ENCODE measurements at regions not wholly inside any gene's neighbourhood (a gene's known extent, or its start where the extent isn't known, plus 50 kb on each side); places are given as distances from the start of the nearest gene placed in this dataset.

DNA sequence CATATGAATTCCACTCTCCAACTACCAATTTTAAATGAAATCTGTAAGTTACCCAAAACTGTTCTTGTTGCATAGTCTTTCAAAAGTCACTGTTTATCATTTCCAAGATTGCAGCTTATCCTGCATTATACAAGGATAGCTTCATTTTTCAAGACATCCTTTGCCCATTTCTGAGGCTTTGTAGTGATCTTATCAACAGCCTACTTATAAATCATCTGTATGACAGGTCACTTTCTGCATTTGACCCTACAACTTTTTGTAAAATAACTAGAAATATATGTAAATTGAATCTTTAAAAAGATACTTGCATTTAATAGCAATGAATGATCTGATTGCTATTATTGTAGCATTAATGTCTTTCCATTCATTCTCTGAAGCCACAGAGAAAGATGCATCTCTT lies 521.1 kb downstream of the UTRN start:
- Histone ChIP-seq H3K4me3 (replicated peaks in 1 of 3; ENCODE audit: insufficient read depth in 1 of 3, low read depth in 2 of 3, low read length in 3 of 3) (no peak overlapping the region), H3K79me2 (ENCODE audit: insufficient read depth, low read length) (no peaks in the 10 kb centered on the region), H2AFZ (ENCODE audit: low read length) (no peak overlapping the region), H3K9me3 (ENCODE audit: low read length) (no peaks in the 10 kb centered on the region), H4K20me1 (ENCODE audit: insufficient read depth, low read length) (no peaks in the 10 kb centered on the region), H3K4me1 (ENCODE audit: insufficient read depth, low read length) (no peaks in the 10 kb centered on the region), H3K4me2 (ENCODE audit: low read depth, low read length) (no peak overlapping the region), H3K9ac (ENCODE audit: insufficient read depth, low read depth, low read length) (no peak overlapping the region), H3K27ac (ENCODE audit: extremely low read length, insufficient read depth, low read length) (no peak overlapping the region), H3K36me3 (replicated peaks in 1 of 2; ENCODE audit: control insufficient read depth in 1 of 2, insufficient read depth in 2 of 2, low read length in 2 of 2) (peaks cover 5 to 42% of the 10 kb centered on the region in 2 experiments), H3K27me3 (ENCODE audit: control insufficient read depth in 1 of 2, insufficient read depth in 2 of 2, low read length in 2 of 2) (no peaks in the 10 kb centered on the region)
- ATAC-seq = no peak
- intact Hi-C loops (cut with micrococcal nuclease; ENCODE audit: unreplicated experiment) = no loop called here
- BruUV-seq (replicated peaks) = no TSS peak
- no peak for FAIRE-seq
- no peak for DNase-seq (ENCODE audit: low spot score)
- ChIA-PET CTCF (ENCODE audit: low intra/inter-chr PET ratio, low total read pairs) (no interaction called here), POLR2A (no interaction called here)
- in situ Hi-C loops (cut with HindIII; ENCODE audit: extremely low pct_ligation_motif_present, low pct_unique_long_range_greater_than_20kb) = no loop called here
- no peak for TF ChIP-seq POLR2G (IDR thresholded peaks at IDR 0.05; ENCODE audit: low read depth, low read length)
- TF ChIP-seq ZNF383 (CRISPR knock-in tag; IDR thresholded peaks at IDR 0.05; ENCODE audit: borderline replicate concordance) = no peak
- TF ChIP-seq, protein P1, sequence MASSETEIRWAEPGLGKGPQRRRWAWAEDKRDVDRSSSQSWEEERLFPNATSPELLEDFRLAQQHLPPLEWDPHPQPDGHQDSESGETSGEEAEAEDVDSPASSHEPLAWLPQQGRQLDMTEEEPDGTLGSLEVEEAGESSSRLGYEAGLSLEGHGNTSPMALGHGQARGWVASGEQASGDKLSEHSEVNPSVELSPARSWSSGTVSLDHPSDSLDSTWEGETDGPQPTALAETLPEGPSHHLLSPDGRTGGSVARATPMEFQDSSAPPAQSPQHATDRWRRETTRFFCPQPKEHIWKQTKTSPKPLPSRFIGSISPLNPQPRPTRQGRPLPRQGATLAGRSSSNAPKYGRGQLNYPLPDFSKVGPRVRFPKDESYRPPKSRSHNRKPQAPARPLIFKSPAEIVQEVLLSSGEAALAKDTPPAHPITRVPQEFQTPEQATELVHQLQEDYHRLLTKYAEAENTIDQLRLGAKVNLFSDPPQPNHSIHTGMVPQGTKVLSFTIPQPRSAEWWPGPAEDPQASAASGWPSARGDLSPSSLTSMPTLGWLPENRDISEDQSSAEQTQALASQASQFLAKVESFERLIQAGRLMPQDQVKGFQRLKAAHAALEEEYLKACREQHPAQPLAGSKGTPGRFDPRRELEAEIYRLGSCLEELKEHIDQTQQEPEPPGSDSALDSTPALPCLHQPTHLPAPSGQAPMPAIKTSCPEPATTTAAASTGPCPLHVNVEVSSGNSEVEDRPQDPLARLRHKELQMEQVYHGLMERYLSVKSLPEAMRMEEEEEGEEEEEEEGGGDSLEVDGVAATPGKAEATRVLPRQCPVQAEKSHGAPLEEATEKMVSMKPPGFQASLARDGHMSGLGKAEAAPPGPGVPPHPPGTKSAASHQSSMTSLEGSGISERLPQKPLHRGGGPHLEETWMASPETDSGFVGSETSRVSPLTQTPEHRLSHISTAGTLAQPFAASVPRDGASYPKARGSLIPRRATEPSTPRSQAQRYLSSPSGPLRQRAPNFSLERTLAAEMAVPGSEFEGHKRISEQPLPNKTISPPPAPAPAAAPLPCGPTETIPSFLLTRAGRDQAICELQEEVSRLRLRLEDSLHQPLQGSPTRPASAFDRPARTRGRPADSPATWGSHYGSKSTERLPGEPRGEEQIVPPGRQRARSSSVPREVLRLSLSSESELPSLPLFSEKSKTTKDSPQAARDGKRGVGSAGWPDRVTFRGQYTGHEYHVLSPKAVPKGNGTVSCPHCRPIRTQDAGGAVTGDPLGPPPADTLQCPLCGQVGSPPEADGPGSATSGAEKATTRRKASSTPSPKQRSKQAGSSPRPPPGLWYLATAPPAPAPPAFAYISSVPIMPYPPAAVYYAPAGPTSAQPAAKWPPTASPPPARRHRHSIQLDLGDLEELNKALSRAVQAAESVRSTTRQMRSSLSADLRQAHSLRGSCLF (CRISPR knock-in tag; IDR thresholded peaks at IDR 0.05; ENCODE audit: borderline replicate concordance) = no peak
- no peak for TF ChIP-seq HNRNPLL (IDR thresholded peaks at IDR 0.05; ENCODE audit: low read depth, low read length, poor library complexity, severe bottlenecking)
- no peak for TF ChIP-seq ZBTB7B (CRISPR knock-in tag; IDR thresholded peaks at IDR 0.05)
- TF ChIP-seq KLF12 (CRISPR knock-in tag; IDR thresholded peaks at IDR 0.05; ENCODE audit: borderline replicate concordance) = no peak
- TF ChIP-seq, protein P2, sequence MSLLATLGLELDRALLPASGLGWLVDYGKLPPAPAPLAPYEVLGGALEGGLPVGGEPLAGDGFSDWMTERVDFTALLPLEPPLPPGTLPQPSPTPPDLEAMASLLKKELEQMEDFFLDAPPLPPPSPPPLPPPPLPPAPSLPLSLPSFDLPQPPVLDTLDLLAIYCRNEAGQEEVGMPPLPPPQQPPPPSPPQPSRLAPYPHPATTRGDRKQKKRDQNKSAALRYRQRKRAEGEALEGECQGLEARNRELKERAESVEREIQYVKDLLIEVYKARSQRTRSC (CRISPR knock-in tag; IDR thresholded peaks at IDR 0.05; ENCODE audit: low read depth) = no peak
- TF ChIP-seq, protein P3, sequence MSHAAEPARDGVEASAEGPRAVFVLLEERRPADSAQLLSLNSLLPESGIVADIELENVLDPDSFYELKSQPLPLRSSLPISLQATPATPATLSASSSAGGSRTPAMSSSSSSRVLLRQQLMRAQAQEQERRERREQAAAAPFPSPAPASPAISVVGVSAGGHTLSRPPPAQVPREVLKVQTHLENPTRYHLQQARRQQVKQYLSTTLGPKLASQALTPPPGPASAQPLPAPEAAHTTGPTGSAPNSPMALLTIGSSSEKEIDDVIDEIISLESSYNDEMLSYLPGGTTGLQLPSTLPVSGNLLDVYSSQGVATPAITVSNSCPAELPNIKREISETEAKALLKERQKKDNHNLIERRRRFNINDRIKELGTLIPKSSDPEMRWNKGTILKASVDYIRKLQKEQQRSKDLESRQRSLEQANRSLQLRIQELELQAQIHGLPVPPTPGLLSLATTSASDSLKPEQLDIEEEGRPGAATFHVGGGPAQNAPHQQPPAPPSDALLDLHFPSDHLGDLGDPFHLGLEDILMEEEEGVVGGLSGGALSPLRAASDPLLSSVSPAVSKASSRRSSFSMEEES (CRISPR knock-in tag; IDR thresholded peaks at IDR 0.05) = no peak
- TF ChIP-seq, protein P4, sequence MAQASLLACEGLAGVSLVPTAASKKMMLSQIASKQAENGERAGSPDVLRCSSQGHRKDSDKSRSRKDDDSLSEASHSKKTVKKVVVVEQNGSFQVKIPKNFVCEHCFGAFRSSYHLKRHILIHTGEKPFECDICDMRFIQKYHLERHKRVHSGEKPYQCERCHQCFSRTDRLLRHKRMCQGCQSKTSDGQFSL (CRISPR knock-in tag; IDR thresholded peaks at IDR 0.05) = no peak
- no peak for TF ChIP-seq ZNF20 (CRISPR knock-in tag; IDR thresholded peaks at IDR 0.05)
- TF ChIP-seq, protein P5, sequence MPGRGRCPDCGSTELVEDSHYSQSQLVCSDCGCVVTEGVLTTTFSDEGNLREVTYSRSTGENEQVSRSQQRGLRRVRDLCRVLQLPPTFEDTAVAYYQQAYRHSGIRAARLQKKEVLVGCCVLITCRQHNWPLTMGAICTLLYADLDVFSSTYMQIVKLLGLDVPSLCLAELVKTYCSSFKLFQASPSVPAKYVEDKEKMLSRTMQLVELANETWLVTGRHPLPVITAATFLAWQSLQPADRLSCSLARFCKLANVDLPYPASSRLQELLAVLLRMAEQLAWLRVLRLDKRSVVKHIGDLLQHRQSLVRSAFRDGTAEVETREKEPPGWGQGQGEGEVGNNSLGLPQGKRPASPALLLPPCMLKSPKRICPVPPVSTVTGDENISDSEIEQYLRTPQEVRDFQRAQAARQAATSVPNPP (CRISPR knock-in tag; IDR thresholded peaks at IDR 0.05) = no peak
- TF ChIP-seq, protein P6, sequence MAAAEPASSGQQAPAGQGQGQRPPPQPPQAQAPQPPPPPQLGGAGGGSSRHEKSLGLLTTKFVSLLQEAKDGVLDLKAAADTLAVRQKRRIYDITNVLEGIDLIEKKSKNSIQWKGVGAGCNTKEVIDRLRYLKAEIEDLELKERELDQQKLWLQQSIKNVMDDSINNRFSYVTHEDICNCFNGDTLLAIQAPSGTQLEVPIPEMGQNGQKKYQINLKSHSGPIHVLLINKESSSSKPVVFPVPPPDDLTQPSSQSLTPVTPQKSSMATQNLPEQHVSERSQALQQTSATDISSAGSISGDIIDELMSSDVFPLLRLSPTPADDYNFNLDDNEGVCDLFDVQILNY (CRISPR knock-in tag; conservative IDR thresholded peaks at IDR 0.05) = no peak
- no peak for TF ChIP-seq RFXANK (CRISPR knock-in tag; IDR thresholded peaks at IDR 0.05)
- no peak for TF ChIP-seq NFKB2 (CRISPR knock-in tag; IDR thresholded peaks at IDR 0.05; ENCODE audit: borderline replicate concordance)

Data from HepG2 (cell line).